Breast epithelium (tissue), 4 donors: ENCODE measurements at regions not wholly inside any gene's neighbourhood (a gene's known extent, or its start where the extent isn't known, plus 50 kb on each side); places are given as distances from the start of the nearest gene placed in this dataset.

Source experiments
- DNase-seq, 2 donors: peaks; one replicate each; pipeline ENCODE4 v3.0.0-alpha.2; 2019; ENCODE audit warnings: low spot score in 2 of 2
- H3K27ac ChIP-seq, 2 donors: fragments of 200-600 bp; sonication (generic) in 1 of 2; one replicate each; pipeline ENCODE4 v1.5.1; 2016 to 2019; ENCODE audit warnings: mild to moderate bottlenecking in 1 of 2
- H3K27me3 ChIP-seq, 2 donors: fragments of 200-600 bp; sonication (generic) in 1 of 2; one replicate each; pipeline versions ENCODE4 v1.5.1 to v1.6.0; 2017 to 2019; ENCODE audit warnings: control low read depth in 1 of 2, mild to moderate bottlenecking in 1 of 2
- H3K36me3 ChIP-seq: fragments of 200-600 bp; one replicate; pipeline ENCODE4 v1.5.1; 2019
- H3K4me1 ChIP-seq, 2 donors: fragments of 200-600 bp; sonication (generic); one replicate each; pipeline ENCODE4 v1.5.1; 2016 to 2019; ENCODE audit warnings: control low read depth in 1 of 2
- H3K4me3 ChIP-seq, 3 donors: fragments of 200-600 bp; sonication (generic); 1 replicate in 2 of 3; 2 replicates in 1 of 3; pipeline ENCODE4 v1.5.1; 2016 to 2019; ENCODE audit warnings: mild to moderate bottlenecking in 3 of 3, moderate library complexity in 2 of 3
- H3K9me3 ChIP-seq, 2 donors: fragments of 200-600 bp; sonication (generic) in 1 of 2; one replicate each; pipeline ENCODE4 v1.5.1; 2016 to 2019; ENCODE audit warnings: control low read depth in 1 of 2
- POLR2A ChIP-seq: fragments of 450-650 bp; IDR thresholded peaks from one replicate; pipeline ENCODE4 v1.6.1; 2016; ENCODE audit warnings: antibody characterized with exemption, mild to moderate bottlenecking, moderate library complexity
- POLR2AphosphoS5 ChIP-seq, 3 donors: sonication (generic); formaldehyde crosslinking; IDR thresholded peaks; one replicate each; pipeline ENCODE4 v1.6.1; 2017; ENCODE audit warnings: antibody characterized with exemption in 3 of 3
- intact Hi-C: fragments of 100-400 bp; cut with DNase I; formaldehyde crosslinking; loops from one replicate; pipeline ENCODE4 v1.15.1; 2023; ENCODE audit warnings: low total_unique reads
- TF ChIP-seq, protein P1 (sequence below), 3 donors: fragments of 450-650 bp; IDR thresholded peaks; one replicate each; pipeline ENCODE4 v1.5.1; 2016 to 2017; ENCODE audit warnings: antibody characterized with exemption in 3 of 3, mild to moderate bottlenecking in 3 of 3, moderate library complexity in 3 of 3

DNA sequence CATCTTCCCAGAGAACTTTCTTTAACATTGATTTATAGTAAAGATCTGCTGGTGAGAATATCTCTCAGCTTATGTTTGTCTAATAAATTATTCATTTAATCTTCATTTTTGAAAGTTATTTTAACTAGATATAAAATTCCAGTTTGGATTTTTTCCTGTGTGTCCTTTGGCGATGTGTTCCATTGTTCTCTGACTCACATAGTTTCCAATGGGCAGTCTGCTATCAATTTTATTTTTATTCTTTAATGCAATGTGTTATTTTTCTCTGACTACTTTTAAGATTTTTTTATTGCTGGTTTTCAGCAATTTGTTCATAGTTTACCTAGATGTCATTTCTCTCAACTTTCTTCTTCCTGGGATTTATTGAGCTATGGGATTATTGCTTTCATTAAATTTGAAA, 325.2 kb upstream of the POGK start:
- Histone ChIP-seq H3K27ac (no peak overlapping the region), H3K4me3 (no peak overlapping the region), H3K9me3 (peaks cover 0 to 3% of the 10 kb centered on the region in 2 donors), H3K4me1 (no peaks in the 10 kb centered on the region), H3K36me3 (no peaks in the 10 kb centered on the region), H3K27me3 (no peaks in the 10 kb centered on the region)
- intact Hi-C loops, result no loop called here
- TF ChIP-seq POLR2AphosphoS5 (IDR thresholded peaks at IDR 0.05), result no peak
- TF ChIP-seq POLR2A, result no peak
- TF ChIP-seq, protein P1, sequence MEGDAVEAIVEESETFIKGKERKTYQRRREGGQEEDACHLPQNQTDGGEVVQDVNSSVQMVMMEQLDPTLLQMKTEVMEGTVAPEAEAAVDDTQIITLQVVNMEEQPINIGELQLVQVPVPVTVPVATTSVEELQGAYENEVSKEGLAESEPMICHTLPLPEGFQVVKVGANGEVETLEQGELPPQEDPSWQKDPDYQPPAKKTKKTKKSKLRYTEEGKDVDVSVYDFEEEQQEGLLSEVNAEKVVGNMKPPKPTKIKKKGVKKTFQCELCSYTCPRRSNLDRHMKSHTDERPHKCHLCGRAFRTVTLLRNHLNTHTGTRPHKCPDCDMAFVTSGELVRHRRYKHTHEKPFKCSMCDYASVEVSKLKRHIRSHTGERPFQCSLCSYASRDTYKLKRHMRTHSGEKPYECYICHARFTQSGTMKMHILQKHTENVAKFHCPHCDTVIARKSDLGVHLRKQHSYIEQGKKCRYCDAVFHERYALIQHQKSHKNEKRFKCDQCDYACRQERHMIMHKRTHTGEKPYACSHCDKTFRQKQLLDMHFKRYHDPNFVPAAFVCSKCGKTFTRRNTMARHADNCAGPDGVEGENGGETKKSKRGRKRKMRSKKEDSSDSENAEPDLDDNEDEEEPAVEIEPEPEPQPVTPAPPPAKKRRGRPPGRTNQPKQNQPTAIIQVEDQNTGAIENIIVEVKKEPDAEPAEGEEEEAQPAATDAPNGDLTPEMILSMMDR (IDR thresholded peaks at IDR 0.05), result no peak
- no peak for DNase-seq

DNA sequence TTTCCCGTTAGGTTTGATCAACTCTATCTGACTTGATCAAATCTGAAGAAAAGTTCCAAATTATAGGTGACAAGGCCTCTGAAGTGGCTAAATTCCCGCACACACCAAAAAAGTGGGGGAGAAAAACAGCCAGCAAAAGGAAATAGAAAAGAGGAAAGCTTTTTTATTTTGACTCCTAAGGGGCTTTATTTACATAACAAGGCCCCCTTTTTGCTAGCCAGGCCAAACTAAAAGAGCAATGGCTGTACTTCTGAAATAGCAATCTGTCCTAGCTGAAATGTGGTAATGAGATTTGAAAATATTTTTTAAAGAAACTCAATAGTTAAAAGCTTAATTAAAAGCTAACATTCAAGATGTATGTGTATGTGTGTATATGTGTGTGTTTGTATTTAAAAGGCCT, 311.5 kb upstream of the POGK start:
- no peak for DNase-seq
- TF ChIP-seq, protein P1 (IDR thresholded peaks at IDR 0.05), result no peak
- no peak for TF ChIP-seq POLR2A
- Histone ChIP-seq H3K27me3 (no peaks in the 10 kb centered on the region), H3K4me1 (no peaks in the 10 kb centered on the region), H3K36me3 (no peaks in the 10 kb centered on the region), H3K4me3 (no peak overlapping the region), H3K9me3 (no peaks in the 10 kb centered on the region), H3K27ac (no peak overlapping the region)
- intact Hi-C loops, result no loop called here

DNA sequence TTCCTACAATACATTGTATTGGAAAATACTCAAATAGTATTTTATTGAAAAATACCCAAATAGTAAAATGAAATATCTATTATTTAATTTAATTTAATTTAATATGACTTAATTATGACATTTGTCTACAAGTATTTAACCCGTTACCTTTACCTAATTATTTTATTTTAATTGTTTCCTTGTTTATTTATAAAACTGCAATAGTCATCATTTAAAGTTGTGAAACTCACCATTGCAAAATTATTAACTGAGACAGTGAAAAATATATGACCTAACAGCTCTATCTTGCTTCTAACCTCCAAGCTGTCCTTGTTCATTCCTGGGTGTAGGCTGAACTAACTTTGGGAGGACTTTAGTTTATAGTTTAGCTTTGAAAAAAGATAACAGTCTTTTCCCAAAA, 300.6 kb upstream of the POGK start:
- H3K27ac ChIP-seq, result no peak overlapping the region
- H3K27me3 ChIP-seq, result no peaks in the 10 kb centered on the region
- no peaks in the 10 kb centered on the region for H3K36me3 ChIP-seq
- TF ChIP-seq, protein P1 (IDR thresholded peaks at IDR 0.05), result no peak
- TF ChIP-seq POLR2AphosphoS5 (IDR thresholded peaks at IDR 0.05) (no peak), POLR2A (no peak)
- no peak overlapping the region for H3K4me3 ChIP-seq
- no peaks in the 10 kb centered on the region for H3K4me1 ChIP-seq
- intact Hi-C loops, result no loop called here
- DNase-seq, result no peak
- peaks cover 0 to 13% of the 10 kb centered on the region in 2 donors for H3K9me3 ChIP-seq

DNA sequence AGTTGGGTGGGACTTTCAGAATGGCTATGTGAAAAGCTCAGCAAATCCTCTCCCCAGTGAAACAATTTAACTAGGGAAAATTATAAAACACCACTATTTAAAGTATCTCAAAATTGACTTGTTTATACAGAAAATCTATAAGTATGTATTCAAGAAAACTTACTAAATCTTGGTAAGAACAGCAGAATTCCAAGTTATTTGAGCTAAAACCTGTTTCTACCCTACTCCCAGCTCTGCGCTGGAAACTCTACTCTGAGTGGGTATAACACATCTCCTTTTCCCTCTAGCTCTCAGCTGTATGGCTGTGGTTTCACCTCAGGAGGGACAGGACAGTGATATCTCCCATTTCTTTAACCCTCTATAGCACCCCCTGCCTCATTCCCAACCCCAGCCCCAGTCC, 295.2 kb upstream of the POGK start:
- no peaks in the 10 kb centered on the region for H3K27me3 ChIP-seq
- no peaks in the 10 kb centered on the region for H3K36me3 ChIP-seq
- H3K9me3 ChIP-seq, result peaks cover 0 to 37% of the 10 kb centered on the region in 2 donors
- no peak for DNase-seq
- intact Hi-C loops, result no loop called here
- no peaks in the 10 kb centered on the region for H3K4me1 ChIP-seq
- H3K27ac ChIP-seq, result no peak overlapping the region
- TF ChIP-seq, protein P1 (IDR thresholded peaks at IDR 0.05), result no peak
- TF ChIP-seq POLR2AphosphoS5 (IDR thresholded peaks at IDR 0.05), result no peak
- TF ChIP-seq POLR2A, result no peak
- no peak overlapping the region for H3K4me3 ChIP-seq

DNA sequence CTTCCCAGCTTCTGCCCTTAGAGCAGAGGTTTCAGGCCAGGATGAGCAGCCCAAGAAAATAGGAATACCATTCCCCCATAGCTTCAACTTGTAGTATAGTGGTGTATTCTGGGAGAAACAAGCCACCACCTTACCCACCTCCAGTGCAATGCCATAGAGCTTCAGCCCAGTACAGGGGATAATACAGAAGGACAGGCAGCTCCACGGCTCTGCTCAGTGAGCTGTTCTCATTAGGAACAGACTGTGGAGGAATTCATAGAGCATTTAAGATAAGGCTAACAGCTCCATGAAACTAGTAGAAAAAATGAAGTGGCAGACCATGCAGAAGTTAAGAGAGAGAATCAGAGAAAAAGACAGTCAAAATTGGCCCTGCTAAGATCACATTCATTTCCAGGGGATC, 294.7 kb upstream of the POGK start:
- peaks cover 0 to 37% of the 10 kb centered on the region in 2 donors for H3K9me3 ChIP-seq
- TF ChIP-seq POLR2A (no peak), POLR2AphosphoS5 (IDR thresholded peaks at IDR 0.05) (no peak)
- TF ChIP-seq, protein P1 (IDR thresholded peaks at IDR 0.05), result no peak
- no peak overlapping the region for H3K27ac ChIP-seq
- no peaks in the 10 kb centered on the region for H3K27me3 ChIP-seq
- H3K4me3 ChIP-seq, result no peak overlapping the region
- DNase-seq, result no peak
- no peaks in the 10 kb centered on the region for H3K4me1 ChIP-seq
- intact Hi-C loops, result no loop called here
- no peaks in the 10 kb centered on the region for H3K36me3 ChIP-seq
